A549 (cell line): ENCODE measurements at regions not wholly inside any gene's neighbourhood (a gene's known extent, or its start where the extent isn't known, plus 50 kb on each side); places are given as distances from the start of the nearest gene placed in this dataset.

Source experiments
- ATAC-seq, 2 experiments: fragments of 200-7000 bp in 1 of 2; fragments of >200 bp in 1 of 2; cut with Nextera tagmentation in 1 of 2; cut with Tn5 transposase in 1 of 2; 3 replicates each; pipeline versions ENCODE4 v1.8.0 to v1.9.1; 2018 to 2020; ENCODE audit warnings: mild to moderate bottlenecking in 1 of 2, moderate library complexity in 1 of 2
- CTCF ChIA-PET: fragments of 300-600 bp; sonication (Branson Sonifier 250); formaldehyde crosslinking; extraction: SDS; loops from one replicate; lab custom pipeline; 2021; ENCODE audit warnings: antibody characterized with exemption, inconsistent platforms; lab: Yijun Ruan, JAX
- POLR2A ChIA-PET: fragments of 350-600 bp; formaldehyde crosslinking; extraction: SDS; loops from one replicate; lab custom pipeline; 2021; ENCODE audit warnings: antibody characterized with exemption, inconsistent platforms; lab: Yijun Ruan, JAX
- DNase-seq, 2 experiments: peaks; one replicate each; pipeline versions ENCODE4 v3.0.0 to v3.0.0-alpha.2; 2011 to 2016; ENCODE audit warnings: low read depth in 1 of 2, low spot score in 1 of 2
- FAIRE-seq: peaks from 2 replicates; lab custom pipeline; 2011; peaks lifted over from hg19 to GRCh38; lab: Jason Lieb, UNC
- H3K27ac ChIP-seq, 2 experiments: fragments of >200 bp; sonication (Bioruptor Twin); formaldehyde crosslinking; 3 replicates each; pipeline ENCODE4 v1.5.1; 2016 to 2017
- H3K4me1 ChIP-seq: fragments of >200 bp; sonication (Bioruptor Twin); formaldehyde crosslinking; 3 replicates; pipeline ENCODE4 v1.6.1; 2016
- H3K4me2 ChIP-seq: fragments of >200 bp; sonication (Bioruptor Twin); formaldehyde crosslinking; 3 replicates; pipeline ENCODE4 v1.6.1; 2016
- H3K4me3 ChIP-seq: fragments of >200 bp; sonication (Bioruptor Twin); formaldehyde crosslinking; 3 replicates; pipeline ENCODE4 v1.5.1; 2016
- H3K9me3 ChIP-seq: fragments of >200 bp; sonication (Bioruptor Twin); formaldehyde crosslinking; 3 replicates; pipeline ENCODE4 v1.6.1; 2016
- ATOH8 ChIP-seq: fragments of 250-450 bp; sonication (Bioruptor Pico); IDR thresholded peaks from 2 replicates; pipeline ENCODE4 v1.5.0; 2020; ENCODE audit warnings: low read depth, mild to moderate bottlenecking, moderate library complexity
- CBX2 ChIP-seq: fragments of 200-600 bp; sonication (generic); IDR thresholded peaks from 2 replicates; pipeline ENCODE4 v1.6.1; 2016; ENCODE audit warnings: low read depth, mild to moderate bottlenecking, borderline replicate concordance
- CHD2 ChIP-seq: fragments of 150-350 bp; IDR thresholded peaks from 2 replicates; pipeline ENCODE4 v1.6.1; 2014; ENCODE audit warnings: low read length; ENCODE audit not compliant: partially characterized antibody
- CTCF ChIP-seq: fragments of >200 bp; sonication (Bioruptor Twin); formaldehyde crosslinking; IDR thresholded peaks from 3 replicates; pipeline ENCODE4 v1.5.1; 2016
- E2F6 ChIP-seq: IDR thresholded peaks from 2 replicates; pipeline ENCODE4 v1.6.1; 2012; ENCODE audit warnings: low read depth, borderline replicate concordance
- FOSB ChIP-seq: fragments of 250-450 bp; sonication (Bioruptor Pico); IDR thresholded peaks from 2 replicates; pipeline ENCODE4 v1.5.0; 2020; ENCODE audit warnings: mild to moderate bottlenecking, moderate library complexity
- FOSL2 ChIP-seq, 2 experiments: fragments of 450-650 bp in 1 of 2; fragments of >200 bp in 1 of 2; sonication (Bioruptor Twin) in 1 of 2; formaldehyde crosslinking; IDR thresholded peaks; 2 replicates each; pipeline versions ENCODE4 v1.5.0 to v1.6.1; 2016 to 2020; ENCODE audit warnings: mild to moderate bottlenecking in 1 of 2, moderate library complexity in 1 of 2
- HDAC2 ChIP-seq: fragments of 200-600 bp; sonication (generic); IDR thresholded peaks from 2 replicates; pipeline ENCODE4 v1.6.1; 2016
- HES2 ChIP-seq: fragments of >200 bp; sonication (Bioruptor Twin); formaldehyde crosslinking; IDR thresholded peaks from 2 replicates; pipeline ENCODE4 v1.6.1; 2016
- HOXB5 ChIP-seq: fragments of 250-450 bp; sonication (Bioruptor Pico); IDR thresholded peaks from 2 replicates; pipeline ENCODE4 v1.5.0; 2020; ENCODE audit warnings: mild to moderate bottlenecking, moderate library complexity
- JUNB ChIP-seq: fragments of >200 bp; sonication (Bioruptor Twin); formaldehyde crosslinking; IDR thresholded peaks from 2 replicates; pipeline ENCODE4 v1.6.1; 2016
- KDM5A ChIP-seq: fragments of 200-600 bp; sonication (generic); IDR thresholded peaks from 2 replicates; pipeline ENCODE4 v1.6.1; 2016; ENCODE audit warnings: antibody characterized with exemption, mild to moderate bottlenecking
- MAX ChIP-seq: IDR thresholded peaks from 2 replicates; pipeline ENCODE4 v1.6.1; 2012
- MAZ ChIP-seq: fragments of 150-350 bp; IDR thresholded peaks from 2 replicates; pipeline ENCODE4 v1.6.1; 2014; ENCODE audit warnings: antibody characterized with exemption, low read depth, low read length, borderline replicate concordance
- NR3C1 ChIP-seq: fragments of >200 bp; sonication (Bioruptor Twin); formaldehyde crosslinking; IDR thresholded peaks from 3 replicates; pipeline ENCODE4 v1.6.1; 2017
- RCOR1 ChIP-seq: fragments of 150-350 bp; IDR thresholded peaks from 2 replicates; pipeline ENCODE4 v1.6.1; 2014; ENCODE audit warnings: antibody characterized with exemption, low read length, low read depth
- REST ChIP-seq: fragments of 200-600 bp; sonication (generic); IDR thresholded peaks from 2 replicates; pipeline ENCODE4 v1.6.1; 2016; ENCODE audit warnings: antibody characterized with exemption, mild to moderate bottlenecking, moderate library complexity
- RFX5 ChIP-seq: fragments of 450-650 bp; IDR thresholded peaks from 2 replicates; pipeline ENCODE4 v1.7.1; 2014; ENCODE audit warnings: antibody characterized with exemption, mild to moderate bottlenecking, moderate library complexity
- RNF2 ChIP-seq: fragments of 200-600 bp; sonication (generic); IDR thresholded peaks from 2 replicates; pipeline ENCODE4 v1.6.1; 2016; ENCODE audit warnings: low read depth, mild to moderate bottlenecking, antibody characterized with exemption, moderate library complexity, borderline replicate concordance
- ZNF302 ChIP-seq: fragments of 250-450 bp; sonication (Bioruptor Pico); IDR thresholded peaks from 2 replicates; pipeline ENCODE4 v1.9.0; 2021; ENCODE audit warnings: inconsistent platforms, mild to moderate bottlenecking, moderate library complexity
- ZSCAN20 ChIP-seq: fragments of 250-450 bp; sonication (Bioruptor Pico); IDR thresholded peaks from 2 replicates; pipeline ENCODE4 v1.8.0; 2022; ENCODE audit warnings: mild to moderate bottlenecking, moderate library complexity
- WGBS: methylation state at CpG from one replicate; pipeline ENCODE4 v1.1.6; 2017; ENCODE audit errors: missing lambda C conversion rate; 5-methylcytosine and 5-hydroxymethylcytosine counted together

GRCh38 chr7:109377076-109377884 lies 807.6 kb downstream of the DNAJB9 start (continued):
- no peak for TF ChIP-seq MAX

- Histone ChIP-seq H3K27ac (no peak overlapping the region), H3K4me2 (no peak overlapping the region), H3K4me3 (no peak overlapping the region), H3K9me3 (no peaks in the 10 kb centered on the region), H3K4me1 (no peaks in the 10 kb centered on the region)
- DNase-seq, result no peak
- FAIRE-seq, result no peak
- no peak for ATAC-seq
- ChIA-PET CTCF (no interaction called here), POLR2A (no interaction called here)
- 5% methylated on average over 2 of the region's 2 CpGs for WGBS
- TF ChIP-seq ZSCAN20 (CRISPR knock-in tag) (no peak), FOSL2 (IDR thresholded peaks at IDR 0.05) (no peak), FOSL2 (CRISPR knock-in tag; IDR thresholded peaks at IDR 0.05) (no peak), ATOH8 (CRISPR knock-in tag) (no peak), CBX2 (no peak), RNF2 (no peak)
Observed at GRCh38 chr7:109386959-109387358, 817.3 kb downstream of the DNAJB9 start.

- H3K4me2 ChIP-seq, result no peak overlapping the region
- H3K27ac ChIP-seq, result no peak overlapping the region
- no peak for DNase-seq
- CTCF ChIA-PET, result interaction anchor here (1.0 kb wide), 1 partner anchor 22 kb away, joined by 3 read pairs; no protein-coding TSS in a partner anchor
- no peak for ATAC-seq
- H3K4me1 ChIP-seq, result no peaks in the 10 kb centered on the region
- FAIRE-seq, result no peak
- POLR2A ChIA-PET, result no interaction called here
- WGBS, result 0% methylated on average over 1 of the region's 1 CpG
- TF ChIP-seq REST (no peak), ZNF302 (CRISPR knock-in tag) (no peak), HES2 (no peak), RCOR1 (no peak), CTCF (no peak)
- no peaks in the 10 kb centered on the region for H3K9me3 ChIP-seq
- no peak overlapping the region for H3K4me3 ChIP-seq
Observed at GRCh38 chr7:109387530-109387929, 817.9 kb downstream of the DNAJB9 start.

- POLR2A ChIA-PET, result no interaction called here
- Histone ChIP-seq H3K9me3 (no peaks in the 10 kb centered on the region), H3K27ac (no peak overlapping the region), H3K4me3 (no peak overlapping the region), H3K4me1 (no peaks in the 10 kb centered on the region), H3K4me2 (no peak overlapping the region)
- CTCF ChIA-PET, result no interaction called here
- ATAC-seq, result no peak
- 6% methylated on average over 3 of the region's 3 CpGs for WGBS
- no peak for DNase-seq
- FAIRE-seq, result no peak
- TF ChIP-seq HES2 (no peak), CBX2 (no peak), NR3C1 (no peak), KDM5A (no peak), CHD2 (no peak), MAZ (no peak), JUNB (no peak), RFX5 (no peak), FOSB (CRISPR knock-in tag) (no peak), E2F6 (no peak), ATOH8 (CRISPR knock-in tag) (no peak), HOXB5 (no peak), HDAC2 (no peak), RCOR1 (no peak)
Observed at GRCh38 chr7:109391240-109391639, 821.6 kb downstream of the DNAJB9 start.
